Right hindlimb (tissue), 1 donor: ENCODE measurements at regions not wholly inside any gene's neighbourhood (a gene's known extent, or its start where the extent isn't known, plus 50 kb on each side); places are given as distances from the start of the nearest gene placed in this dataset.

ENCODE experiments used
- DNase-seq: peaks from one replicate; pipeline ENCODE4 v3.0.0-alpha.2; 2018

GRCh38 chr14:82067221-82067875, 533.7 kb upstream of the SEL1L start:
- no peak for DNase-seq

- DNase-seq = no peak
Observed at GRCh38 chr14:82070040-82070439, 536.4 kb upstream of the SEL1L start.

GRCh38 chr14:82070753-82071152, 537.1 kb upstream of the SEL1L start:
- no peak for DNase-seq

GRCh38 chr14:82073547-82073946, 539.9 kb upstream of the SEL1L start:
- DNase-seq = no peak

GRCh38 chr14:82075566-82075965, 541.9 kb upstream of the SEL1L start:
- DNase-seq = peak; percentile 59

GRCh38 chr14:82079553-82079952, 545.9 kb upstream of the SEL1L start:
- DNase-seq = no peak

GRCh38 chr14:82080370-82080769, 546.7 kb upstream of the SEL1L start:
- DNase-seq = no peak

GRCh38 chr14:82084813-82085212, 551.2 kb upstream of the SEL1L start:
- no peak for DNase-seq

GRCh38 chr14:82091097-82091496, 557.4 kb upstream of the SEL1L start:
- DNase-seq = no peak

GRCh38 chr14:82094829-82095345, 561.2 kb upstream of the SEL1L start:
- DNase-seq = no peak

GRCh38 chr14:82104013-82104412, 570.4 kb upstream of the SEL1L start:
- no peak for DNase-seq

- DNase-seq = no peak
Observed at GRCh38 chr14:82112210-82112839, 578.7 kb upstream of the SEL1L start.

- DNase-seq = no peak
Observed at GRCh38 chr14:82113007-82113406, 579.4 kb upstream of the SEL1L start.

- no peak for DNase-seq
Observed at GRCh38 chr14:82113710-82114109, 580.1 kb upstream of the SEL1L start.

GRCh38 chr14:82116721-82117120, 583.1 kb upstream of the SEL1L start:
- no peak for DNase-seq

GRCh38 chr14:82122655-82123054, 589.0 kb upstream of the SEL1L start:
- DNase-seq = no peak

- no peak for DNase-seq
Observed at GRCh38 chr14:82124511-82124910, 590.9 kb upstream of the SEL1L start.

- no peak for DNase-seq
Observed at GRCh38 chr14:82126006-82126405, 592.4 kb upstream of the SEL1L start.

GRCh38 chr14:82134411-82134810, 600.8 kb upstream of the SEL1L start:
- DNase-seq = no peak

GRCh38 chr14:82138431-82138830, 604.8 kb upstream of the SEL1L start:
- no peak for DNase-seq

- DNase-seq = no peak
Observed at GRCh38 chr14:82146846-82147245, 613.2 kb upstream of the SEL1L start.

GRCh38 chr14:82153689-82154088, 620.0 kb upstream of the SEL1L start:
- no peak for DNase-seq

- DNase-seq = no peak
Observed at GRCh38 chr14:82159624-82160023, 626.0 kb upstream of the SEL1L start.

- DNase-seq = no peak
Observed at GRCh38 chr14:82180139-82180538, 646.5 kb upstream of the SEL1L start.

GRCh38 chr14:82182646-82183045, 649.0 kb upstream of the SEL1L start:
- no peak for DNase-seq
